Suprapubic skin (tissue), 3 donors: ENCODE measurements at regions not wholly inside any gene's neighbourhood (a gene's known extent, or its start where the extent isn't known, plus 50 kb on each side); places are given as distances from the start of the nearest gene placed in this dataset.

ENCODE experiments used
- CTCF ChIP-seq, 2 donors: fragments of 200-600 bp in 1 of 2; fragments of 450-650 bp in 1 of 2; sonication (generic) in 1 of 2; IDR thresholded peaks; one replicate each; pipeline ENCODE4 v1.5.1; 2016 to 2019; ENCODE audit warnings: antibody characterized with exemption in 2 of 2, mild to moderate bottlenecking in 1 of 2, moderate library complexity in 1 of 2
- POLR2A ChIP-seq, 2 donors: fragments of 450-650 bp; IDR thresholded peaks; one replicate each; pipeline ENCODE4 v1.6.1; 2017; ENCODE audit warnings: antibody characterized with exemption in 2 of 2, mild to moderate bottlenecking in 2 of 2, moderate library complexity in 2 of 2

- TF ChIP-seq CTCF (IDR thresholded peaks at IDR 0.05) (no peak), POLR2A (IDR thresholded peaks at IDR 0.05) (no peak)
These were observed 165.0 kb downstream of the ICE1 start for GRCh38 chr5:5587474-5587873.
